ENCODE measurements at regions not wholly inside any gene's neighbourhood (a gene's known extent, or its start where the extent isn't known, plus 50 kb on each side); places are given as distances from the start of the nearest gene placed in this dataset.

DNA sequence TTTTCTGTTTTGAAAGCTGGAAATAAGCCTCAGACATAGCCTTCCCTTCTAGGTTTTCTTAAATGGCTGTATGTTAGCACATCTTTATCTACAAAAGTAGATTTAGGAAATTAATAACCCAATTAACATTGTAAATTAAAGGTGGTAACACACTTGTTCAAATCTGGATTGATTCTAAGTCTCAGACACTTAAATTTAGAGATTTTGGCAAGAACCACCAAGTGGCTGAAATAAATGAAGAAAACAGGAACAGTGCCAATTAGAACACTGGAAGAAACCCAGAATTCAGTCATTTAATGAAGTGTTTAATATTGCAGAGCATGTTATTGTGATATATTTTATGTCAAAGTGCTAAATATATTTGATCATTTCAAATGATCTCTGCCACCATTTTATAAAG is 628.2 kb downstream of the USP25 start:
- DNase-seq (ENCODE audit: low read depth) = no peak

DNA sequence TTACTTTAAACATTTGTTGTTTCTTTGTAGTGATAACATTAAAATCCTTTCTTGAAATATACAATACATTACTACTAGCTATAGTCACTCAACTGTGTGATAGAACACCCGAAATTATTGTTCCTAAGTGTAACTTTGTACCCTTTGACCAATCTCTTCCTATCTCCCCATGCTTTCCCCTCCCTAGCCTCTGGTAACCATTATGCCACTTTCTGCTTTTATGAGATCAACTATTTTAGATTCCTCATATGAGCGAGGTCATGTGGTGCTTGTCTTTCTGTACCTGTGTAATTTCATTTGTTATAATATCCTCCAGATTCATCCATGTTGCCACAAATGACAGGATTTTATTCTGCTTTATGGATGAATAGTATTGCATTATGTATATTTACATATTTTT is 629.0 kb downstream of the USP25 start:
- no peak for DNase-seq (ENCODE audit: low read depth)

DNA sequence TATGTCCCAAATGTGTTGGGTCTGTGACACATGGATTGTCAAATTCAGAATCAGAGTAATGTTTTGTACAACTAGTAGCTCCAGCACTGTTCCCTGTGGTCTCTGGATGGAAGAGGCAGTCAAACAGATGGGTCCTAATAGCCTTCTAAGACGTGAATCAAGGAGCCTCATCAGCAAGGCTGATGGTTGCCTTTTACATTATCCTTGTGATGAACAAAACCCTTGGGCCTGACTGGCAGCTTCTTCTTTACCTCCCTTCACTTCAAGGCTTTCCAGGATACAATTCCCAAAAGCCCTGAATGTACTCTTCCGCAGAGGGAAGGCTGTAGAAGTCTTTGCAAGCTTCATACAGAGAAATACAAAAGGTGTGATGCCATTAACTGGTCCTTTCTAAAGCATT is 633.3 kb downstream of the USP25 start:
- DNase-seq (ENCODE audit: low read depth) = no peak

DNA sequence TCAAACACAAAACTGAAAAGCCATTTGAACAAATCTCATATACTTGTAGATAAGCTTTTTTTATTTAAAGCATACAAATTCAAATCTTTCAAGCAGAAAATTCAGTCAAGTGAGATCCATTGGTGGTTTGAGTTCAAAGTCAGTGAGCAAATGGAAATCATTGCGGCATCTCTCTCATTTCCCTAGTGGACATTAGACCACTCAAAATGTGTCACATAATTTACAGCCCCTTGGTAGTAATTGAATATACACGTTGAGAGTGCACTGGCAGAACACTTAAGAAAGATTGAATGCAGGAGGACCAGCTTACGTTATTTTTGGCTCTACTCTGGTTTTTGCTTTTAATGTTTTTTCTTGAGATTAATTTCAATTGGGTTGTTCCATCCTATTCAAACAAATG is 633.7 kb downstream of the USP25 start:
- DNase-seq (ENCODE audit: low read depth) = no peak

- DNase-seq (ENCODE audit: low read depth) = no peak
Observed at GRCh38 chr21:16366207-16366606, 636.4 kb downstream of the USP25 start.

DNA sequence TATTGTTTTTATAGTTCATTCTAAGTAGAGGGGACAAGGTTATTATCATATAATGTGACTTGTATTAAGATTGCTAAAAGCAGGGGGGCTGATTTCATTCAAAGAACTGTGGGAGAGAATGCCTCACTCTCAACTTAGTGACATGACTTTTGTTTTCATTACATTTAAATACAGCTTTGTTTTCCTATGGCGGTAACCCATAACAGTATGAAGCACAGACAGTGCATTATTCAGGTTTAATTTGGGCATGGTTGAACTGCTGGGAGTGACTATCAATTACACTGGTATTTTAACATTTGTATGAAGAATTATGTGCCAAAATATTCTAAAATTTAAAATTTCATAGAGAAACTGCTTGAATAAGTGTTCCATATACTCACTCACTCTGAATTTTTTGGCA is 637.3 kb downstream of the USP25 start:
- DNase-seq (ENCODE audit: low read depth) = no peak

DNA sequence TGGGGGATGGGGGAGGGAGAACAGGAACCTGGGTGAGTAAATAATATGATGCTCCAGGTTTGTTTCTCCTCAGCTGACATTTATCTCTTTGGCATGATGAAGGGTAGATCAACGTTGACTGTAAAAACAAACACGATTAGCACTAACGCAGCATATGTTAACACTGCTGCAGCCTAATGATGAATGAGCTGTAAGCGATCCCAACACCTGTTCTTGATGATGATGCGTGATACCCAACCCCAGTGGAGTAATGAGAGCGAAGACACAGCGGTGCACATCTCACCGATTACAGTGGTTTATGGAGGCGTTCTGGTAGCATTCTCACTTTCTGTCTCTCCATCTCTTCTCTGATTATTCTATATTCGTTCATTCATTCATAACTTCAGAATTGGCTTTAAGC is 640.4 kb downstream of the USP25 start:
- DNase-seq (ENCODE audit: low read depth) = no peak

DNA sequence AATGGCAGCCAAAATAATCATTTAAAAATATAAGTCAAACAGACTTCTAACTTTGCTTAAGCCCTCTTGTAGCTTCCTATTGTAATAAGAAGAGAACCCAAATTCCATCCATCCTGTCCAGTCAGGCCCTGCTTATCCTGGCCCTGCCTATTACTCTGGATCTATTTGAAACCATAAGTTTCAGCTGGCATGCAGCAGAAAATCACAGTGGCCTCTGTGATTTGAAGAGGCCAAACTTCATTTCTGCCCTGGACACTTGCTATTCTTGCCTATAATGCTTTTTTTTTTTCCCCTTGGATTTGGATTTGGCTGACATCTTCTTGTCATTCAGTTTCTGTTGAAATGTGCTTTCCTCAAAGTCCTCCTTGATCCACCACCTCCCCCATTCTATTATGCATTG is 642.8 kb downstream of the USP25 start:
- no peak for DNase-seq (ENCODE audit: low read depth)

- no peak for DNase-seq (ENCODE audit: low read depth)
Observed at GRCh38 chr21:16376673-16377072, 646.9 kb downstream of the USP25 start.

DNA sequence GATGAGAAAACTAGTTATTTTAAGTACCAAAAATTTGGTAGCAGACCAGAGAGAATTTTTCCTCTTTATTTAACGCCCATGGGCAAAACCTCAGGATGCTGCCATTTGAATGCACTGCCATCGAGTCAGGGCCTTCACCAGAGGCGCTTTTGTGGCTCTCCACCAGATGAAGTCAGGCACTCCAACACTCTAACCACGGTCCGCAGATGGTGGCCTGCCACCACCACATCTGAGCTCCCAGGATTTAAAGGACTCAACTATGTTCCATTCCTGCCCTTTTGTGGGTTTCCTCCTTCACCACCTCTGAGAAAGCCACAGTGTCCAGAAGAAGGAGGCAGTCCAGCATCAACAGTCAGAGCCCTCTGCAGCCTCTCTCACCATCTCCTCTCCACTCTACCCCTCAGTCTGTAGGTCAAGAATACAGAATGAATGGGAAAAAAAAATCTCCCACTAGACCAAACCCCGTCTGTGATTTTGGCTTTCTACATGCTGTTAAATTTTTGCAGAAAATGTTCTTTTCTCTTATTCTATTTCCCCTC is 647.4 kb downstream of the USP25 start:
- DNase-seq (ENCODE audit: low read depth) = no peak

DNA sequence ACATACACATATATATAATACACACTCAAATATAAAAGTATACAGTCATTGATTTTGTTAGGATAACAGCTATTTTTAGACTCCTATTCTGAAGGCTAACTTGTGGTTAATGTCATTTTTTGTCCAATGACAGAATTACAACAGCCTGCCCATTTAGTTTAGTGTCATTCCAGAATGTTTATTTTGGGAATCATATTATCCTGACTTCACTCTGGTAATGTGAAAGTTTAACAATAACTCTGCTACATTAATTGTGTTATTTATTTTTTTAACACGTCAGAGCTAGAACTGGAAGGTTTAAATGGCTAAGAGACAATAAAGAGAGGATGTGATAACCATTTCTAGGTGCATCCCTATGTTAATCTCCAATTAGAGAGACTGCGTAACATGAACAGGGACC is 648.1 kb downstream of the USP25 start:
- DNase-seq (ENCODE audit: low read depth) = no peak

DNA sequence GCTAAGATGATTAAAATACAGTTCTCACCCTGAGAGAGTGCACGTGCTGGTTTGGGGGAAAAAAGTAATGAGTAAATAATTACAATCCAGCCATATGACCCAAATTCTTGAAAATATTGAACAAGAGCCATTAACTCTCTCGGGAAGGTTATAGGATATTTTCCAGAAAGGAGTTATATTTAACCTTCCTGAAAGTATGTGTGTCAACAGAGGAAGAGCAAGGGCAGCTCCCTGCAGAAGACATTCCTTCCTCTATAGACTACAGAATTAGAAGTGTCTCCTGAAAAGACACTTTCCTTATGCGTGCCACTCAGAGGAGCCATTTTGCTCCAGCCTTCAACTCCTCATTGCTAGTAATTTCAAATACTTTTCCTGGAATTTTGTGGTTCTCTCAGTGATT is 648.7 kb downstream of the USP25 start:
- DNase-seq (ENCODE audit: low read depth) = no peak

DNA sequence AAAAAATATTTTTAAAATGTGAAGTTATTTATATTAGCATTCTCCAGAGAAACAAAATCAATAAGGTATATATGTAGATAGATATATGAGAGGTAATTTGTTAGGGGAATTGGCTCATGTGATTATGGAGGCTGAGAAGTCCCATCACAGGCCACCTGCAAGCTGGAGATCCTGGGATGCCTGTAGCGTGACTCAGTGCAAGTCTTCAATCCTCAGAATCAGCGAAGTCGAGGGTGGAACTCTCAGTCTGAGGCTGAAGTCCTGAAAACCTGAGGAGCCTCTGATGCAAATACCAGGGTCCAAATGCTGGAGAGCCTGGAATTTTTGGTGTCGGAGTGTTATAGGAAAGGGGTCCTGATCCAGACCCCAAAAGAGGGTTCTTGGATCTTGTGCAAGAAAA is 658.5 kb downstream of the USP25 start:
- DNase-seq (ENCODE audit: low read depth) = no peak

DNA sequence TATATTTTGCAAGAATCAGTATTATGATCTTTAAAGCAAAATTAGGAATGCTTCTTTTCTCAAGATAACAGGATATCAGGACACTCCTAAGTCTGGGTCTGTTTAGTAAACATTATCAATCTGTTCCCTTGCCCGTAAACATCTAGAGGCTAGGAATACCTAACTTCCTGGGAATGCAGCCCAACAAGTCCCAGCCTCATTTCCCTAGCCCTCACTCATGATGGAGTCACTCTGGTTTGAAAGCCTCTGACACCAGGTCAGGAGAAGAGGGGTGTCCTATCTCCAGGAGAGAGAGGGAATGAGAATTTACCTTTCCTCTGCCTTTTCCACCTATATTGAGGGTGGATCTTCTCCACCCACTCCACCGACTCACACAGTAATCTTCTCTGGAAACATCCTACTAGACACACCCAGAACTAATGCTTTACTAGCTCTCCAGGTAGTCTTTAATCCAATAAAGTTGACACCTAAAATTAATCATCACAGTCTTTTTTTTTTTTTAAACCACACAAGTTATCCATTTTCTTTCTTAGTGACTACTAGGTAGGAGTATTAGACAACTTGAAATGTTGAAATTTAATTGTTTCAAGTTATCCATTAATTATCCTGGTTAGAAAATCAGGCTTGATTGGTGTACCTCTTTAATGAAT is 659.3 kb downstream of the USP25 start:
- DNase-seq (ENCODE audit: low read depth) = no peak

DNA sequence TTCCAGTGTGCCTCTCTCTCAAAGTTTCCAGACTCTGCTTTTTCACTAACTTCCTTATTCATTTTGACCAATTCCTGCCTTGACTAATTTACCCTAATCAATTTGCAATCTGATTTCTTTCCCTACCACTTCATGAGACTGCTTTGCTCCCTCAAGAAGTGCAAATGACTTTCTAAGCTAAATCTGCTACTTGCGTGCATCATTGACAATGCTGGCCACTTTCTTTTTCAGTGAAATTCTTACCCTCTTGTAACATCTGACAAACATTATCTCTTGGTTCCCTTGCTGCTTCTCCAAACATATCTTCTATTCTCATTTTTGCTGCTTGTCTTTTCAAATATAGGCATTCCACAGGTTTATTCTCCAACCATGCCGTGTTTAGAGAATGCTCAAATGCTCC is 659.9 kb downstream of the USP25 start:
- DNase-seq (ENCODE audit: low read depth) = no peak

DNA sequence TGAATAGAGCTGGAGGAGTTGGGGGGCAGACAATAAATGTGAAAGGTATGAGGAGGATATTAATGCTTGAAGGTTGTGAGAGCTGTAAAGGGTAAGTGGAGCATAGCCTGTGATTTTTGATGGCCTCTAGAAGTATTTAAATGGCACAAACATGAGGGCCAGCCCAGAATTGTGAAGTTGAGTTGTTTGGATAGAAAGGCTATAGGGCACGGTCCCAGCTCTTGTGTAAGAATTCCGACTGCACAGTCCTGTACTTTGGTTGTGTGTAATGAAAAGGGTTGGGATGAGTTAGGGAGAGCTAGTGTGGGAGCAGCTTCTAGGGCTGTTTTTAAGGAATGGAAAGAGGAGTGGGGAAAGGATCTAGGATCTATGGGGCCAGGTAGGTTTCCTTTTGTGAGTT is 665.5 kb downstream of the USP25 start:
- DNase-seq (ENCODE audit: low read depth) = no peak

DNA sequence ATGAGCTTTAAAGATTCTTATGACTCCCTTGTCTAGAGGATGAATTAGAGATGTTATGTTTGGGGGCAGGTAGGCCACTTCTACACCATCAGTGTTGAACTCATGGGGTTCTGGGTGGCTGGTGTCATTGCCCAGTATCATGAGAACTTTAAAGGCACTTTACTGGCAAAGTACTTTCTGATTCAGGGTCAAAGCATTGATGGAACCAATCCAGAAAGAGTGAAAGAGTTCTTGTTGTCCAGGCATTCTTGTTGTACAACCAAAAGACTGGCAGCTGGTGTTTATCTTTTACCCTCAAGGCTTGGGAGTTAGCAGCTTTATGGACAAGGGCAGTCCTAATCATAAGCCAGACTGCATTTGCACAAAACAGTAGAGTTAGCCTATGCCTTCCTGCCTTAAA is 673.0 kb downstream of the USP25 start:
- peak; percentile 6 for DNase-seq (ENCODE audit: low read depth)

GRCh38 chr21:16404776-16405175 is 675.0 kb downstream of the USP25 start:
- no peak for DNase-seq (ENCODE audit: low read depth)

DNA sequence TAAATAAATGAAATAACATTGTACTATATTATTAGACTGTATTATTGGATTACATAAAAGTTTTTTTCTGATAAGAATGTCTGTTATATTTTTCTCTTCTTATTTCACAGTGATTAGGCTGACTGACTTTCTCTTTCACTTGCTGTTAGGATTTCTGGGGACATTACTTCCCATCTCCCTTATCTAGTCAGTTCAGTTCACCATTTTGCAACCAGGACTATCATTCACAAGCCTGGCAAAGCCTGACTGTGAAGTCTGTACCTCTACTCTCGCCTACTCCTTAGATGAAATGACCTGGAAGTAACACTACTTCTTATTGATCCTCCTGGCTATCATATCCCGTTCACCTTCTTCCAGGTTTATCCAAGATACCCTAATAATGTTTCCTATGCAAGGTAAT is 676.6 kb downstream of the USP25 start:
- no peak for DNase-seq (ENCODE audit: low read depth)

GRCh38 chr21:16407403-16408240 is 677.8 kb downstream of the USP25 start:
- no peak for DNase-seq (ENCODE audit: low read depth)

DNA sequence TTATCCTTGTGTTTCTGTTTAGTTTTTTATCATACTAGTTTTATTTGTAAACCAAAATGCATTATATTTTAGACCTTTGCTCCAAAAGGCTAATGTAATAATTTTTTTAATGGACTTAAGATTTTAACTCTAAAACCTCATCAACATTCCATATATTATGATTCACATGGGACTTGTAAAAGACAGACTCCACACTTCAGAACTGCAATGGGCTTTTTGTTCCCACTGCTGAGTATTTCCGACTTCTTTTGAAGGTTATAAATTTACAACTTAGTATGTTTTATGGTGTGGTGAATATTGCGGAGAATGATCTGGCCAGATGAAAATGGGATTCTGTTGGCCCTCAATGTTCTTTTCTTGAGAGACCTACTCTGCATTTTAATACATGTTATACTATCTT is 678.5 kb downstream of the USP25 start:
- no peak for DNase-seq (ENCODE audit: low read depth)

DNA sequence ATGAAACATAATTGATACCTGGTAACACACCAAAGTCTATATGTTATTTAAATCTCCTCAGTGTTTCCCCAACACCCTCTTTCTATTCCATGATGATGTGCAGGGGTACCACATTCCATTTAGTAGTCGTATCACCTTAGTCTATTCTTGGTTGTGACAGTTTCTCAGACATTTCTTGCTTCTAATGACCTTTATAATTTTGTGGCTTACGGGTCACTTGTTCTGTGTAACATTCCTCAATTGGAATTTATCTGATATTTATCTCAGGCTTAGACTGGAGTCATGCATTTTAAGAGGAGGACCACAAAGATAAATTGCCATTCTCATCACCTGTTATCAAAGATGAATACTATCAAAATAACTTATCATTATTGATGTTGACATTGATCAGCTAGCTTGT is 679.6 kb downstream of the USP25 start:
- no peak for DNase-seq (ENCODE audit: low read depth)

GRCh38 chr21:16418226-16418625 is 688.4 kb downstream of the USP25 start:
- no peak for DNase-seq (ENCODE audit: low read depth)
